ENCODE measurements at regions not wholly inside any gene's neighbourhood (a gene's known extent, or its start where the extent isn't known, plus 50 kb on each side); places are given as distances from the start of the nearest gene placed in this dataset.

DNA sequence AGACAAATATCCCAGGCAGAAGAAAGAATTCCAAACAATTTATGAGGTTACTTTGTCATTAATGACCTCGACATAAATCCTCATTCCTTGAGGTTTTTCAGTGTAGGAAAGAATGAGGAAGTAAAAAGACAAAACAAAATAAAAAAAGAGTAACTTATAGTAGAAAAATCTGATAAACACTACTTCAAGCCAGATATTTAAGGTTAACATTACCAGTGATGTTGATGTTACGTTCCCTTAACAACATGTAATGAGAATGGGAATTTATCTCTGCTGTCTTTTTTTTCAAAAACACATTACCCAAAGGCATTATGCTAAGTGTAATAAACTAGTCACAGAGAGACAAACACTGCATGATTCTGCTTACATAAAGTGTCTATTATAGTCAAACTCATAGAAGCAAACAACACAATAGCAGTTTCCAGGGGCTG is 935.1 kb downstream of the SLITRK1 start:
- intact Hi-C loops (cut with DNase I): loop anchor here (10.0 kb wide), 1 partner anchor 118 kb away; no protein-coding TSS in a partner anchor
- no peak for DNase-seq
- Histone ChIP-seq H3K9me3 (no peaks in the 10 kb centered on the region), H3K4me3 (no peak overlapping the region), H3K36me3 (no peaks in the 10 kb centered on the region), H3K27me3 (no peaks in the 10 kb centered on the region), H3K4me1 (peaks cover 0 to 11% (median 0%) of the 10 kb centered on the region in 4 donors), H3K27ac (no peak overlapping the region)
- TF ChIP-seq POLR2AphosphoS5 (IDR thresholded peaks at IDR 0.05): peak in 1 of 4 donors; percentile 23
- no peak for TF ChIP-seq EP300 (IDR thresholded peaks at IDR 0.05)
- 51% methylated on average over 2 of the region's 2 CpGs for WGBS, 2 donors

DNA sequence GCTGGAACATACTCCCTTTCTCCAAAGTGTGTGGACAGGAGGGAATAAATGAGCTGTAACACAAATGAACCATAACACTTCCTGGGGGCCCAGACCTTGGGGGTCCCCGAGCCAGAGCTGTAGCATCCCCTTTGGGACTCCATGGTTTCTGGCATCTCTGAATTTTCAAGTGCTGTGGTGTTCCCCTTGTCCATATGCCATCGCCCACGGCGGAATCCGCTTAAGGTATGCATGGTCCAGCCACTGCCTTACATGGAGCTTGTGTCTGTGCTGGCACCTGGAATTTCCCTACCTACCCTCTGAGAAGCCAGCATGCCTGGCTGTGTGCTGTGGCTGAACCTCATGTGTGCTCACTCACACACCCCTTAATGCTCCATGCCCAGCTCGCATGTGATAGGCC is 943.6 kb downstream of the SLITRK1 start:
- Histone ChIP-seq H3K4me3 (no peak overlapping the region), H3K36me3 (no peaks in the 10 kb centered on the region), H3K9me3 (no peaks in the 10 kb centered on the region), H3K27ac (no peak overlapping the region), H3K27me3 (no peaks in the 10 kb centered on the region), H3K4me1 (peaks cover 0 to 11% (median 7%) of the 10 kb centered on the region in 4 donors)
- WGBS, 2 donors: 86 to 93% methylated on average over 6 of the region's 6 CpGs
- TF ChIP-seq POLR2AphosphoS5 (IDR thresholded peaks at IDR 0.05) (no peak), EP300 (IDR thresholded peaks at IDR 0.05) (no peak), POLR2A (IDR thresholded peaks at IDR 0.05) (no peak)
- TF ChIP-seq, protein P1, sequence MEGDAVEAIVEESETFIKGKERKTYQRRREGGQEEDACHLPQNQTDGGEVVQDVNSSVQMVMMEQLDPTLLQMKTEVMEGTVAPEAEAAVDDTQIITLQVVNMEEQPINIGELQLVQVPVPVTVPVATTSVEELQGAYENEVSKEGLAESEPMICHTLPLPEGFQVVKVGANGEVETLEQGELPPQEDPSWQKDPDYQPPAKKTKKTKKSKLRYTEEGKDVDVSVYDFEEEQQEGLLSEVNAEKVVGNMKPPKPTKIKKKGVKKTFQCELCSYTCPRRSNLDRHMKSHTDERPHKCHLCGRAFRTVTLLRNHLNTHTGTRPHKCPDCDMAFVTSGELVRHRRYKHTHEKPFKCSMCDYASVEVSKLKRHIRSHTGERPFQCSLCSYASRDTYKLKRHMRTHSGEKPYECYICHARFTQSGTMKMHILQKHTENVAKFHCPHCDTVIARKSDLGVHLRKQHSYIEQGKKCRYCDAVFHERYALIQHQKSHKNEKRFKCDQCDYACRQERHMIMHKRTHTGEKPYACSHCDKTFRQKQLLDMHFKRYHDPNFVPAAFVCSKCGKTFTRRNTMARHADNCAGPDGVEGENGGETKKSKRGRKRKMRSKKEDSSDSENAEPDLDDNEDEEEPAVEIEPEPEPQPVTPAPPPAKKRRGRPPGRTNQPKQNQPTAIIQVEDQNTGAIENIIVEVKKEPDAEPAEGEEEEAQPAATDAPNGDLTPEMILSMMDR (IDR thresholded peaks at IDR 0.05): no peak
- intact Hi-C loops (cut with DNase I): no loop called here
- no peak for DNase-seq

DNA sequence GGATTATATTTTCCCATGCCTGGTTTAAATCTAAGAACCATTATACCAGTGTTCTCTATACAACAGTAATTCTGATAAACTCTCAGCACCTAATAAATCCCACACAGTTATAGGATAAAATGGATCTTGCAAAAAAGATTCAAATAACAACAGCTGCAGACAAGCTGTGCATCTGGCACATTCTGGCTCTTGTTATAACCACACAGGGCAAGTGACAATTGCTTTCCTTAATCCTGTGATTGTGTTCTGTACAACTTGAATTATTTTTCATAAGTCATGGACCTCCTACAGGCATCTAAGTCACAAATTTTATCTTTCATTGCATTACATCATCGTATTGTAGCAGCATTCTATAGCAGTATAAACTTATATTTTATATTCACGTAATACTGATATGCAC is 948.3 kb downstream of the SLITRK1 start:
- no peaks in the 10 kb centered on the region for H3K27me3 ChIP-seq
- intact Hi-C loops (cut with DNase I): no loop called here
- DNase-seq: no peak
- no peaks in the 10 kb centered on the region for H3K36me3 ChIP-seq
- peaks cover 0 to 11% (median 7%) of the 10 kb centered on the region in 4 donors for H3K4me1 ChIP-seq
- TF ChIP-seq, protein P1 (IDR thresholded peaks at IDR 0.05): no peak
- TF ChIP-seq POLR2AphosphoS5 (IDR thresholded peaks at IDR 0.05) (no peak), POLR2A (IDR thresholded peaks at IDR 0.05) (no peak), EP300 (IDR thresholded peaks at IDR 0.05) (no peak)
- H3K4me3 ChIP-seq: no peak overlapping the region
- WGBS, 2 donors: 76 to 78% methylated on average over 2 of the region's 2 CpGs
- no peak overlapping the region for H3K27ac ChIP-seq
- no peaks in the 10 kb centered on the region for H3K9me3 ChIP-seq

DNA sequence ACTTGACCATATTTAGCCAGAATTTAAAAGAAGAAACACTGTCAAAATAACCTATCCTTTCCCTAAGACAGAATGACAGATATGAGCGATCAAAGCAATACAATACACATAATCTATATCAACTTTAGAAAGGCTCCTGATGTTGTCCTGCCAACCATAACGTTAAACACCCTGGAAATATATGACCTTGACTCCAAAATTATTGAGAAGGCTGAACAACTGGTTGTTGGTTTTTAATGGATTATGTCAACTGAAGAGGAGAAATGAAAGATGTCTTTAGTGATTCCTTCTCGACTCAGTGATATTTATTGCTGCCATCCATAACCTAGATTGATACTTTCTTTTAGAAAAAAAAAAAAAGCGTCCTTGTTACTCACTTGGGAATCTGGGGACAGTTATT is 957.2 kb downstream of the SLITRK1 start:
- no peak for TF ChIP-seq POLR2A (IDR thresholded peaks at IDR 0.05)
- TF ChIP-seq EP300 (IDR thresholded peaks at IDR 0.05): no peak
- TF ChIP-seq, protein P1 (IDR thresholded peaks at IDR 0.05): no peak
- TF ChIP-seq POLR2AphosphoS5 (IDR thresholded peaks at IDR 0.05): no peak

DNA sequence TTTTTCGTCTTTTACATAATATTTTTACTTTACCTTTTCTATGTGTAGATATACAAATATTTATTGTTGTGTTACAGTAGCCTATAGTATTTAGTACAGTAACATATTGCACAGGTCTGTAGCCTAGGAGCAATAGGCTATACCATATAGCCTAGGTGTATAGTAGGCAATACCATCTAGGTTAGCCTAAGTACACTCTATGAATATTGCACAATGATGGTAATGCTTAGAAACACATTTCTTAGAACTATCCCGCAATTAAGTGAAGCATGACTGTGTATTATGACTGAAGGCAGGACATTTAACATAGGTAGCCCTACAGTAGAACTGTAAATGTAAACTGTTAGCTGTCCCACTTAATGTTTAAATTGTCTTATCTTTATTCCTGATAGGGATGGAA is 964.3 kb downstream of the SLITRK1 start:
- DNase-seq: no peak
- WGBS, 2 donors: 83 to 88% methylated on average over 2 of the region's 2 CpGs
- intact Hi-C loops (cut with DNase I): no loop called here
- no peaks in the 10 kb centered on the region for H3K27me3 ChIP-seq
- H3K4me3 ChIP-seq: no peak overlapping the region
- H3K36me3 ChIP-seq: no peaks in the 10 kb centered on the region
- no peaks in the 10 kb centered on the region for H3K4me1 ChIP-seq
- no peaks in the 10 kb centered on the region for H3K9me3 ChIP-seq
- TF ChIP-seq POLR2AphosphoS5 (IDR thresholded peaks at IDR 0.05) (no peak), POLR2A (IDR thresholded peaks at IDR 0.05) (no peak), EP300 (IDR thresholded peaks at IDR 0.05) (no peak)
- TF ChIP-seq, protein P1 (IDR thresholded peaks at IDR 0.05): no peak
- no peak overlapping the region for H3K27ac ChIP-seq

More for the DNA sequence above, 957.2 kb downstream of the SLITRK1 start:
- Histone ChIP-seq H3K36me3 (no peaks in the 10 kb centered on the region), H3K27me3 (no peaks in the 10 kb centered on the region), H3K27ac (no peak overlapping the region), H3K9me3 (no peaks in the 10 kb centered on the region), H3K4me3 (no peak overlapping the region), H3K4me1 (no peaks in the 10 kb centered on the region)
- WGBS, 2 donors: 77 to 81% methylated on average over 4 of the region's 4 CpGs
- intact Hi-C loops (cut with DNase I): no loop called here
- no peak for DNase-seq

All from sigmoid colon (tissue), 6 donors.